ENCODE measurements at regions not wholly inside any gene's neighbourhood (a gene's known extent, or its start where the extent isn't known, plus 50 kb on each side); places are given as distances from the start of the nearest gene placed in this dataset.

- in situ Hi-C loops (cut with HindIII; ENCODE audit: extremely low pct_ligation_motif_present, low pct_unique_long_range_greater_than_20kb) (no loop called here), intact Hi-C loops (cut with micrococcal nuclease; ENCODE audit: unreplicated experiment) (no loop called here)
- BruUV-seq (replicated peaks) = no TSS peak
- DNase-seq (ENCODE audit: low spot score) (no peak), FAIRE-seq (no peak), ATAC-seq (no peak)
- Histone ChIP-seq H3K4me3 (replicated peaks in 1 of 3; ENCODE audit: insufficient read depth in 1 of 3, low read depth in 2 of 3, low read length in 3 of 3) (no peak overlapping the region), H3K27ac (ENCODE audit: extremely low read length, insufficient read depth, low read length) (no peak overlapping the region), H3K4me2 (ENCODE audit: low read depth, low read length) (no peak overlapping the region), H3K4me1 (ENCODE audit: insufficient read depth, low read length) (no peaks in the 10 kb centered on the region), H3K36me3 (replicated peaks in 1 of 2; ENCODE audit: control insufficient read depth in 1 of 2, insufficient read depth in 2 of 2, low read length in 2 of 2) (no peaks in the 10 kb centered on the region), H3K9me3 (ENCODE audit: low read length) (peaks cover 59% of the 10 kb centered on the region), H4K20me1 (ENCODE audit: insufficient read depth, low read length) (no peaks in the 10 kb centered on the region), H3K9ac (ENCODE audit: insufficient read depth, low read depth, low read length) (no peak overlapping the region), H3K27me3 (ENCODE audit: control insufficient read depth in 1 of 2, insufficient read depth in 2 of 2, low read length in 2 of 2) (no peaks in the 10 kb centered on the region), H2AFZ (ENCODE audit: low read length) (no peak overlapping the region), H3K79me2 (ENCODE audit: insufficient read depth, low read length) (no peaks in the 10 kb centered on the region)
- ChIA-PET POLR2A (no interaction called here), CTCF (ENCODE audit: low intra/inter-chr PET ratio, low total read pairs) (no interaction called here)
- WGBS (ENCODE audit: low lambda C conversion rate) = 27% methylated on average over 4 of the region's 4 CpGs
- no peak for TF ChIP-seq ZNF460 (CRISPR knock-in tag; IDR thresholded peaks at IDR 0.05; ENCODE audit: borderline replicate concordance)
These were observed 1058.7 kb upstream of the KLHL29 start for GRCh38 chr2:22326250-22326649.

GRCh38 chr2:22329211-22330154 is 1055.5 kb upstream of the KLHL29 start:
- intact Hi-C loops (cut with micrococcal nuclease; ENCODE audit: unreplicated experiment) = no loop called here
- POLR2A ChIA-PET = no interaction called here
- BruUV-seq (replicated peaks) = no TSS peak
- DNase-seq (ENCODE audit: low spot score) (no peak), ATAC-seq (no peak), FAIRE-seq (no peak)
- CTCF ChIA-PET (ENCODE audit: low intra/inter-chr PET ratio, low total read pairs) = no interaction called here
- 38% methylated on average over 10 of the region's 10 CpGs for WGBS (ENCODE audit: low lambda C conversion rate)
- H4K20me1 ChIP-seq (ENCODE audit: insufficient read depth, low read length) = no peaks in the 10 kb centered on the region
- in situ Hi-C loops (cut with HindIII; ENCODE audit: extremely low pct_ligation_motif_present, low pct_unique_long_range_greater_than_20kb) = no loop called here
- H3K4me3 ChIP-seq (replicated peaks in 1 of 3; ENCODE audit: insufficient read depth in 1 of 3, low read depth in 2 of 3, low read length in 3 of 3) = no peak overlapping the region
- no peaks in the 10 kb centered on the region for H3K27me3 ChIP-seq (ENCODE audit: control insufficient read depth in 1 of 2, insufficient read depth in 2 of 2, low read length in 2 of 2)
- no peak overlapping the region for H3K27ac ChIP-seq (ENCODE audit: extremely low read length, insufficient read depth, low read length)
- no peaks in the 10 kb centered on the region for H3K79me2 ChIP-seq (ENCODE audit: insufficient read depth, low read length)
- no peaks in the 10 kb centered on the region for H3K36me3 ChIP-seq (replicated peaks in 1 of 2; ENCODE audit: control insufficient read depth in 1 of 2, insufficient read depth in 2 of 2, low read length in 2 of 2)
- no peak overlapping the region for H3K9ac ChIP-seq (ENCODE audit: insufficient read depth, low read depth, low read length)
- no peaks in the 10 kb centered on the region for H3K4me1 ChIP-seq (ENCODE audit: insufficient read depth, low read length)
- no peak for TF ChIP-seq MEIS1 (CRISPR knock-in tag; IDR thresholded peaks at IDR 0.05; ENCODE audit: borderline replicate concordance)
- no peak for TF ChIP-seq TEF (CRISPR knock-in tag; IDR thresholded peaks at IDR 0.05)
- no peak for TF ChIP-seq ZNF530 (CRISPR knock-in tag; IDR thresholded peaks at IDR 0.05; ENCODE audit: low read depth)
- peaks cover 40% of the 10 kb centered on the region for H3K9me3 ChIP-seq (ENCODE audit: low read length)
- H2AFZ ChIP-seq (ENCODE audit: low read length) = no peak overlapping the region
- no peak overlapping the region for H3K4me2 ChIP-seq (ENCODE audit: low read depth, low read length)

Measured in HepG2 (cell line).